Prostate gland (tissue), 2 donors: ENCODE measurements at regions not wholly inside any gene's neighbourhood (a gene's known extent, or its start where the extent isn't known, plus 50 kb on each side); places are given as distances from the start of the nearest gene placed in this dataset.

Source experiments
- POLR2A ChIP-seq: fragments of 450-650 bp; IDR thresholded peaks from one replicate; pipeline ENCODE4 v1.6.1; 2016; ENCODE audit warnings: antibody characterized with exemption, mild to moderate bottlenecking
- TF ChIP-seq, protein P1 (sequence below), 4 experiments: fragments of 200-600 bp in 2 of 4; fragments of 450-650 bp in 2 of 4; sonication (generic) in 2 of 4; IDR thresholded peaks; 1 replicate in 3 of 4; 2 replicates in 1 of 4; pipeline ENCODE4 v1.5.1; 2016 to 2019; ENCODE audit warnings: antibody characterized with exemption in 4 of 4, mild to moderate bottlenecking in 2 of 4, moderate library complexity in 2 of 4

DNA sequence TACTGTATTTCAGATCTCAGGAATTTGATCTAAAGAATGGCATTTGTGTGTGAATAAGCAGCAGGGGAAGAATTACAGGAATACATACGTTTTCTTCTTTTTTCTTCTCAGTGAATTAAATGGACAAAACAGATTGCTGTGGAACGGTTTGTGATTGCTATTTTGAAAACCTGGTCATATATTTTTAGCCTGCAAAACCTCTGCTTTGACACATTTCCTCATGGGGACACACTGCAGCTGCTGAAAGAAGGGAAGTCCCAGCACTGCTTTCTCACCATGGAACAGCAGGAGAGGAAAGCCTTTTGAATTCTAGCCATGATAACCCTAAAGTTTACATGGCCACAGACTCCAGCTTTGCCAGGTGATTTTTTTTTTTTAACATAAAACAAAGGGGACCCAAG, 315.0 kb downstream of the OXSM start:
- TF ChIP-seq, protein P1, sequence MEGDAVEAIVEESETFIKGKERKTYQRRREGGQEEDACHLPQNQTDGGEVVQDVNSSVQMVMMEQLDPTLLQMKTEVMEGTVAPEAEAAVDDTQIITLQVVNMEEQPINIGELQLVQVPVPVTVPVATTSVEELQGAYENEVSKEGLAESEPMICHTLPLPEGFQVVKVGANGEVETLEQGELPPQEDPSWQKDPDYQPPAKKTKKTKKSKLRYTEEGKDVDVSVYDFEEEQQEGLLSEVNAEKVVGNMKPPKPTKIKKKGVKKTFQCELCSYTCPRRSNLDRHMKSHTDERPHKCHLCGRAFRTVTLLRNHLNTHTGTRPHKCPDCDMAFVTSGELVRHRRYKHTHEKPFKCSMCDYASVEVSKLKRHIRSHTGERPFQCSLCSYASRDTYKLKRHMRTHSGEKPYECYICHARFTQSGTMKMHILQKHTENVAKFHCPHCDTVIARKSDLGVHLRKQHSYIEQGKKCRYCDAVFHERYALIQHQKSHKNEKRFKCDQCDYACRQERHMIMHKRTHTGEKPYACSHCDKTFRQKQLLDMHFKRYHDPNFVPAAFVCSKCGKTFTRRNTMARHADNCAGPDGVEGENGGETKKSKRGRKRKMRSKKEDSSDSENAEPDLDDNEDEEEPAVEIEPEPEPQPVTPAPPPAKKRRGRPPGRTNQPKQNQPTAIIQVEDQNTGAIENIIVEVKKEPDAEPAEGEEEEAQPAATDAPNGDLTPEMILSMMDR (IDR thresholded peaks at IDR 0.05), result no peak
- no peak for TF ChIP-seq POLR2A
